B cell (primary cell): ENCODE measurements at regions not wholly inside any gene's neighbourhood (a gene's known extent, or its start where the extent isn't known, plus 50 kb on each side); places are given as distances from the start of the nearest gene placed in this dataset.

Experiments
- CTCF ChIP-seq: fragments of 200-600 bp; IDR thresholded peaks from one replicate; pipeline ENCODE4 v1.8.0; 2022; ENCODE audit warnings: antibody characterized with exemption, mild to moderate bottlenecking
- EZH2 ChIP-seq: IDR thresholded peaks from 2 replicates; pipeline ENCODE4 v1.6.1; 2012; ENCODE audit warnings: borderline replicate concordance, low read depth, mild to moderate bottlenecking, moderate library complexity, low read length; ENCODE audit not compliant: insufficient read depth, poor library complexity, severe bottlenecking

GRCh38 chr2:222779145-222779832, 81.5 kb upstream of the ACSL3 start:
- TF ChIP-seq CTCF: no peak
- no peak for TF ChIP-seq EZH2
